BE2C (cell line): ENCODE measurements at regions not wholly inside any gene's neighbourhood (a gene's known extent, or its start where the extent isn't known, plus 50 kb on each side); places are given as distances from the start of the nearest gene placed in this dataset.

Experiments
- DNase-seq: peaks from one replicate; pipeline ENCODE4 v3.0.0-alpha.2; 2020
- H3K27me3 ChIP-seq: fragments of 250-450 bp; sonication (Bioruptor Pico); 2 replicates; pipeline ENCODE4 v1.5.1; 2020; ENCODE audit warnings: mild to moderate bottlenecking
- H3K36me3 ChIP-seq: fragments of 250-450 bp; sonication (Bioruptor Pico); 2 replicates; pipeline ENCODE4 v1.5.1; 2020; ENCODE audit warnings: mild to moderate bottlenecking
- H3K4me1 ChIP-seq: fragments of 250-450 bp; sonication (Bioruptor Pico); 2 replicates; pipeline ENCODE4 v1.5.1; 2020
- H3K4me3 ChIP-seq: 2 replicates; pipeline ENCODE4 v1.5.1; 2011; ENCODE audit warnings: low read depth, low read length
- H3K9me3 ChIP-seq: fragments of 250-450 bp; sonication (Bioruptor Pico); 2 replicates; pipeline ENCODE4 v1.5.1; 2020
- CTCF ChIP-seq: IDR thresholded peaks from 2 replicates; pipeline ENCODE4 v1.5.1; 2012; ENCODE audit warnings: mild to moderate bottlenecking, low read depth, low read length

- Histone ChIP-seq H3K36me3 (no peaks in the 10 kb centered on the region), H3K4me1 (no peaks in the 10 kb centered on the region), H3K4me3 (no peak overlapping the region), H3K27me3 (no peaks in the 10 kb centered on the region), H3K9me3 (no peaks in the 10 kb centered on the region)
- no peak for TF ChIP-seq CTCF
- DNase-seq: no peak
Observed at GRCh38 chr2:157174321-157174720, 83.2 kb upstream of the GALNT5 start.

- H3K36me3 ChIP-seq: no peaks in the 10 kb centered on the region
- TF ChIP-seq CTCF: no peak
- no peak for DNase-seq
- no peaks in the 10 kb centered on the region for H3K4me1 ChIP-seq
- no peaks in the 10 kb centered on the region for H3K27me3 ChIP-seq
- H3K4me3 ChIP-seq: no peak overlapping the region
- no peaks in the 10 kb centered on the region for H3K9me3 ChIP-seq
Observed at GRCh38 chr2:157176602-157177001, 80.9 kb upstream of the GALNT5 start.

- H3K27me3 ChIP-seq: no peaks in the 10 kb centered on the region
- H3K4me1 ChIP-seq: no peaks in the 10 kb centered on the region
- H3K4me3 ChIP-seq: no peak overlapping the region
- H3K36me3 ChIP-seq: no peaks in the 10 kb centered on the region
- no peaks in the 10 kb centered on the region for H3K9me3 ChIP-seq
- no peak for TF ChIP-seq CTCF
- no peak for DNase-seq
Observed at GRCh38 chr2:157178874-157179273, 78.6 kb upstream of the GALNT5 start.

GRCh38 chr2:157179324-157180105 is 78.0 kb upstream of the GALNT5 start:
- Histone ChIP-seq H3K36me3 (no peaks in the 10 kb centered on the region), H3K4me3 (no peak overlapping the region), H3K4me1 (no peaks in the 10 kb centered on the region), H3K9me3 (no peaks in the 10 kb centered on the region), H3K27me3 (no peaks in the 10 kb centered on the region)
- no peak for TF ChIP-seq CTCF
- DNase-seq: no peak

- Histone ChIP-seq H3K9me3 (no peaks in the 10 kb centered on the region), H3K36me3 (no peaks in the 10 kb centered on the region), H3K4me3 (no peak overlapping the region), H3K27me3 (no peaks in the 10 kb centered on the region), H3K4me1 (no peaks in the 10 kb centered on the region)
- DNase-seq: no peak
- TF ChIP-seq CTCF: no peak
Observed at GRCh38 chr2:157180359-157180758, 77.1 kb upstream of the GALNT5 start.

GRCh38 chr2:157181234-157181633 is 76.3 kb upstream of the GALNT5 start:
- Histone ChIP-seq H3K4me1 (no peaks in the 10 kb centered on the region), H3K9me3 (no peaks in the 10 kb centered on the region), H3K27me3 (no peaks in the 10 kb centered on the region), H3K4me3 (no peak overlapping the region), H3K36me3 (no peaks in the 10 kb centered on the region)
- TF ChIP-seq CTCF: no peak
- DNase-seq: no peak
